Upper lobe of left lung (tissue), 6 donors: ENCODE measurements at regions not wholly inside any gene's neighbourhood (a gene's known extent, or its start where the extent isn't known, plus 50 kb on each side); places are given as distances from the start of the nearest gene placed in this dataset.
A peak's percentile ranks its signal among the peaks of the same experiment; 100 is the strongest.

Experiments
- ATAC-seq, 2 donors: fragments of 200-7000 bp; cut with Tn5 transposase; one replicate each; pipeline ENCODE4 v1.9.1; 2022; ENCODE audit warnings: mild to moderate bottlenecking in 2 of 2, moderate library complexity in 2 of 2; ENCODE audit not compliant: low FRiP score in 2 of 2
- DNase-seq, 2 donors: peaks; one replicate each; pipeline ENCODE4 v3.0.0-alpha.2; 2019 to 2020
- H3K27ac ChIP-seq, 4 donors: fragments of 200-600 bp; sonication (generic); one replicate each; pipeline ENCODE4 v1.5.1; 2016 to 2019
- H3K27me3 ChIP-seq, 4 donors: fragments of 200-600 bp; sonication (generic); one replicate each; pipeline ENCODE4 v1.5.1; 2017 to 2019
- H3K36me3 ChIP-seq, 4 donors: fragments of 200-600 bp; sonication (generic); one replicate each; pipeline ENCODE4 v1.5.1; 2016 to 2019
- H3K4me1 ChIP-seq, 4 donors: fragments of 200-600 bp; sonication (generic); one replicate each; pipeline ENCODE4 v1.5.1; 2018 to 2019
- H3K4me3 ChIP-seq, 4 donors: fragments of 200-600 bp; sonication (generic); one replicate each; pipeline ENCODE4 v1.5.1; 2017 to 2019; ENCODE audit warnings: mild to moderate bottlenecking in 2 of 4, moderate library complexity in 1 of 4
- H3K9me3 ChIP-seq, 4 donors: fragments of 200-600 bp; sonication (generic); one replicate each; pipeline ENCODE4 v1.5.1; 2018 to 2019
- EP300 ChIP-seq, 4 donors: sonication (generic); formaldehyde crosslinking; IDR thresholded peaks; one replicate each; pipeline ENCODE4 v1.5.1; 2017; ENCODE audit warnings: antibody characterized with exemption in 4 of 4, control low read depth in 2 of 4
- POLR2A ChIP-seq, 4 donors: fragments of 450-650 bp; IDR thresholded peaks; one replicate each; pipeline ENCODE4 v1.5.1; 2016 to 2017; ENCODE audit warnings: antibody characterized with exemption in 4 of 4, mild to moderate bottlenecking in 2 of 4
- POLR2AphosphoS5 ChIP-seq, 2 donors: sonication (generic); formaldehyde crosslinking; IDR thresholded peaks; one replicate each; pipeline ENCODE4 v1.5.1; 2017; ENCODE audit warnings: antibody characterized with exemption in 2 of 2
- WGBS, 2 donors: methylation state at CpG; one replicate each; pipeline ENCODE4 v1.1.5; 2017 to 2018; 5-methylcytosine and 5-hydroxymethylcytosine counted together
- TF ChIP-seq, protein P1 (sequence below), 6 experiments: fragments of 450-650 bp in 4 of 6; fragments of 200-600 bp in 2 of 6; sonication (generic) in 2 of 6; IDR thresholded peaks; one replicate each; pipeline ENCODE4 v1.5.1; 2016 to 2019; ENCODE audit warnings: antibody characterized with exemption in 6 of 6
- donor health status: DM: no; HTN: no; CAD: no; lungs with moderate emphysema.
- donor health status: DM: no; HTN: yes; CAD: no; lungs with severe emphysema.

GRCh38 chr5:87101321-87101720 lies 166.4 kb upstream of the RASA1 start:
- WGBS, 2 donors = 12 to 17% methylated on average over 3 of the region's 3 CpGs
- no peak overlapping the region for H3K4me3 ChIP-seq
- DNase-seq (no peak), ATAC-seq (no peak)
- H3K27me3 ChIP-seq = no peaks in the 10 kb centered on the region
- H3K4me1 ChIP-seq = no peaks in the 10 kb centered on the region
- no peak overlapping the region for H3K27ac ChIP-seq
- TF ChIP-seq EP300 (IDR thresholded peaks at IDR 0.05) (no peak), POLR2AphosphoS5 (IDR thresholded peaks at IDR 0.05) (no peak), POLR2A (IDR thresholded peaks at IDR 0.05) (no peak)
- TF ChIP-seq, protein P1, sequence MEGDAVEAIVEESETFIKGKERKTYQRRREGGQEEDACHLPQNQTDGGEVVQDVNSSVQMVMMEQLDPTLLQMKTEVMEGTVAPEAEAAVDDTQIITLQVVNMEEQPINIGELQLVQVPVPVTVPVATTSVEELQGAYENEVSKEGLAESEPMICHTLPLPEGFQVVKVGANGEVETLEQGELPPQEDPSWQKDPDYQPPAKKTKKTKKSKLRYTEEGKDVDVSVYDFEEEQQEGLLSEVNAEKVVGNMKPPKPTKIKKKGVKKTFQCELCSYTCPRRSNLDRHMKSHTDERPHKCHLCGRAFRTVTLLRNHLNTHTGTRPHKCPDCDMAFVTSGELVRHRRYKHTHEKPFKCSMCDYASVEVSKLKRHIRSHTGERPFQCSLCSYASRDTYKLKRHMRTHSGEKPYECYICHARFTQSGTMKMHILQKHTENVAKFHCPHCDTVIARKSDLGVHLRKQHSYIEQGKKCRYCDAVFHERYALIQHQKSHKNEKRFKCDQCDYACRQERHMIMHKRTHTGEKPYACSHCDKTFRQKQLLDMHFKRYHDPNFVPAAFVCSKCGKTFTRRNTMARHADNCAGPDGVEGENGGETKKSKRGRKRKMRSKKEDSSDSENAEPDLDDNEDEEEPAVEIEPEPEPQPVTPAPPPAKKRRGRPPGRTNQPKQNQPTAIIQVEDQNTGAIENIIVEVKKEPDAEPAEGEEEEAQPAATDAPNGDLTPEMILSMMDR (IDR thresholded peaks at IDR 0.05) = no peak
- H3K9me3 ChIP-seq = no peaks in the 10 kb centered on the region
- no peaks in the 10 kb centered on the region for H3K36me3 ChIP-seq

GRCh38 chr5:87102841-87103240 lies 164.8 kb upstream of the RASA1 start:
- Histone ChIP-seq H3K9me3 (no peaks in the 10 kb centered on the region), H3K27me3 (no peaks in the 10 kb centered on the region), H3K4me1 (no peaks in the 10 kb centered on the region), H3K36me3 (no peaks in the 10 kb centered on the region), H3K4me3 (no peak overlapping the region), H3K27ac (no peak overlapping the region)
- DNase-seq (no peak), ATAC-seq (no peak)
- TF ChIP-seq POLR2AphosphoS5 (IDR thresholded peaks at IDR 0.05) (no peak), EP300 (IDR thresholded peaks at IDR 0.05) (no peak), POLR2A (IDR thresholded peaks at IDR 0.05) (no peak)
- TF ChIP-seq, protein P1 (IDR thresholded peaks at IDR 0.05) = no peak
- WGBS, 2 donors = 91 to 93% methylated on average over 1 of the region's 1 CpG

- DNase-seq (no peak), ATAC-seq (no peak)
- Histone ChIP-seq H3K9me3 (no peaks in the 10 kb centered on the region), H3K27ac (no peak overlapping the region), H3K36me3 (no peaks in the 10 kb centered on the region), H3K4me3 (no peak overlapping the region), H3K27me3 (no peaks in the 10 kb centered on the region), H3K4me1 (no peaks in the 10 kb centered on the region)
- TF ChIP-seq POLR2AphosphoS5 (IDR thresholded peaks at IDR 0.05) (no peak), POLR2A (IDR thresholded peaks at IDR 0.05) (no peak), EP300 (IDR thresholded peaks at IDR 0.05) (no peak)
- TF ChIP-seq, protein P1 (IDR thresholded peaks at IDR 0.05) = no peak
These were observed 163.9 kb upstream of the RASA1 start for GRCh38 chr5:87103616-87104287.

DNA sequence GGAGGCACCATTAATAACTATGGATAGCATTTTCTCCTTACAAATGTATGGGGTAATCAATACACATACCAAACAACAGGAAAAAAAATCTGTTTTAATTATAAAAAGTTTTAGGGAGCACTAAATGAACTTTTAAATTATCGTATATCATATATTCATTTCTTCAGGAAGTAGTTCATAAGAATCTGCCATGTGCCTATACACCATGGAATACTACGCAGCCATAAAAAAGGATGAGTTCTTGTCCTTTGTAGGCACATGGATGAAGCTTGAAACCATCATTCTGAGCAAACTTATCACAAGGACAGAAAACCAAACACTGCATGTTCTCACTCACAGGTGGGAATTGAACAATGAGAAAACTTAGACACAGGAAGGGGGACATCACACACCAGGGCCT lies 162.1 kb upstream of the RASA1 start:
- 46 to 47% methylated on average over 2 of the region's 2 CpGs for WGBS, 2 donors
- Histone ChIP-seq H3K27me3 (no peaks in the 10 kb centered on the region), H3K27ac (no peak overlapping the region), H3K4me1 (no peaks in the 10 kb centered on the region), H3K36me3 (no peaks in the 10 kb centered on the region), H3K9me3 (no peaks in the 10 kb centered on the region), H3K4me3 (no peak overlapping the region)
- DNase-seq = no peak
- TF ChIP-seq, protein P1 (IDR thresholded peaks at IDR 0.05) = no peak
- TF ChIP-seq POLR2AphosphoS5 (IDR thresholded peaks at IDR 0.05) = no peak
- no peak for TF ChIP-seq EP300 (IDR thresholded peaks at IDR 0.05)
- ATAC-seq = no peak

- DNase-seq = peak in 1 of 2 donors; percentile 37
- no peak overlapping the region for H3K27ac ChIP-seq
- no peaks in the 10 kb centered on the region for H3K4me1 ChIP-seq
- 89 to 96% methylated on average over 2 of the region's 2 CpGs for WGBS, 2 donors
- H3K9me3 ChIP-seq = no peaks in the 10 kb centered on the region
- peak in 1 of 2 donors; percentile 72 for ATAC-seq
- TF ChIP-seq EP300 (IDR thresholded peaks at IDR 0.05) (no peak), POLR2AphosphoS5 (IDR thresholded peaks at IDR 0.05) (no peak), POLR2A (IDR thresholded peaks at IDR 0.05) (no peak)
- TF ChIP-seq, protein P1 (IDR thresholded peaks at IDR 0.05) = no peak
- no peak overlapping the region for H3K4me3 ChIP-seq
- H3K27me3 ChIP-seq = no peaks in the 10 kb centered on the region
- no peaks in the 10 kb centered on the region for H3K36me3 ChIP-seq
These were observed 157.9 kb upstream of the RASA1 start for GRCh38 chr5:87109746-87110145.
